Vagina (tissue), 2 donors: ENCODE measurements at regions not wholly inside any gene's neighbourhood (a gene's known extent, or its start where the extent isn't known, plus 50 kb on each side); places are given as distances from the start of the nearest gene placed in this dataset.

ENCODE experiments used
- POLR2AphosphoS5 ChIP-seq, 2 donors: sonication (generic); formaldehyde crosslinking; IDR thresholded peaks; one replicate each; pipeline ENCODE4 v1.9.0; 2017; ENCODE audit warnings: antibody characterized with exemption in 2 of 2, mild to moderate bottlenecking in 2 of 2, low read depth in 1 of 2; ENCODE audit not compliant: insufficient read depth in 1 of 2
- TF ChIP-seq, protein P1 (sequence below), 3 experiments: fragments of 450-650 bp in 2 of 3; fragments of 200-600 bp in 1 of 3; sonication (generic) in 1 of 3; IDR thresholded peaks; one replicate each; pipeline ENCODE4 v1.5.1; 2017 to 2019; ENCODE audit warnings: antibody characterized with exemption in 3 of 3, mild to moderate bottlenecking in 2 of 3, moderate library complexity in 2 of 3

GRCh38 chr1:11400567-11400966, 78.4 kb upstream of the DISP3 start:
- no peak for TF ChIP-seq POLR2AphosphoS5 (IDR thresholded peaks at IDR 0.05; ENCODE audit: insufficient read depth in 1 of 2, low read depth in 1 of 2)
- TF ChIP-seq, protein P1, sequence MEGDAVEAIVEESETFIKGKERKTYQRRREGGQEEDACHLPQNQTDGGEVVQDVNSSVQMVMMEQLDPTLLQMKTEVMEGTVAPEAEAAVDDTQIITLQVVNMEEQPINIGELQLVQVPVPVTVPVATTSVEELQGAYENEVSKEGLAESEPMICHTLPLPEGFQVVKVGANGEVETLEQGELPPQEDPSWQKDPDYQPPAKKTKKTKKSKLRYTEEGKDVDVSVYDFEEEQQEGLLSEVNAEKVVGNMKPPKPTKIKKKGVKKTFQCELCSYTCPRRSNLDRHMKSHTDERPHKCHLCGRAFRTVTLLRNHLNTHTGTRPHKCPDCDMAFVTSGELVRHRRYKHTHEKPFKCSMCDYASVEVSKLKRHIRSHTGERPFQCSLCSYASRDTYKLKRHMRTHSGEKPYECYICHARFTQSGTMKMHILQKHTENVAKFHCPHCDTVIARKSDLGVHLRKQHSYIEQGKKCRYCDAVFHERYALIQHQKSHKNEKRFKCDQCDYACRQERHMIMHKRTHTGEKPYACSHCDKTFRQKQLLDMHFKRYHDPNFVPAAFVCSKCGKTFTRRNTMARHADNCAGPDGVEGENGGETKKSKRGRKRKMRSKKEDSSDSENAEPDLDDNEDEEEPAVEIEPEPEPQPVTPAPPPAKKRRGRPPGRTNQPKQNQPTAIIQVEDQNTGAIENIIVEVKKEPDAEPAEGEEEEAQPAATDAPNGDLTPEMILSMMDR (IDR thresholded peaks at IDR 0.05), result no peak
